Adrenal gland (tissue), 9 donors: ENCODE measurements at regions not wholly inside any gene's neighbourhood (a gene's known extent, or its start where the extent isn't known, plus 50 kb on each side); places are given as distances from the start of the nearest gene placed in this dataset.

Experiments
- DNase-seq, 7 donors: peaks; one replicate each; pipeline ENCODE4 v3.0.0-alpha.2; 2019 to 2020
- H3K27ac ChIP-seq, 5 donors: fragments of 200-600 bp; sonication (generic) in 4 of 5; 1 replicate in 3 of 5; 2 replicates in 2 of 5; pipeline versions ENCODE4 v1.5.1 to v1.8.0; 2016 to 2020; ENCODE audit warnings: mild to moderate bottlenecking in 1 of 5
- H3K27me3 ChIP-seq: fragments of 200-600 bp; 2 replicates; pipeline ENCODE4 v1.8.0; 2021
- H3K36me3 ChIP-seq, 2 donors: fragments of 200-600 bp; replicated peaks in 1 of 2; 1 replicate in 1 of 2; 2 replicates in 1 of 2; pipeline versions ENCODE4 v1.5.1 to v1.8.0; 2018 to 2022
- H3K4me1 ChIP-seq, 2 donors: fragments of 200-600 bp; replicated peaks in 1 of 2; 1 replicate in 1 of 2; 2 replicates in 1 of 2; pipeline versions ENCODE4 v1.5.1 to v1.8.0; 2018 to 2021
- H3K4me3 ChIP-seq, 4 donors: fragments of 200-600 bp; sonication (generic) in 3 of 4; one replicate each; pipeline ENCODE4 v1.5.1; 2016 to 2018
- H3K9me3 ChIP-seq, 3 donors: fragments of 200-600 bp; sonication (generic) in 1 of 3; replicated peaks in 1 of 3; 1 replicate in 2 of 3; 2 replicates in 1 of 3; pipeline versions ENCODE4 v1.5.1 to v1.8.0; 2016 to 2021
- CTCF ChIP-seq, 6 experiments: fragments of 450-650 bp in 4 of 6; fragments of 200-600 bp in 2 of 6; sonication (generic) in 1 of 6; IDR thresholded peaks; 1 replicate in 5 of 6; 2 replicates in 1 of 6; pipeline versions ENCODE4 v1.5.1 to v1.8.0; 2016 to 2021; ENCODE audit warnings: antibody characterized with exemption in 6 of 6, mild to moderate bottlenecking in 2 of 6, moderate library complexity in 1 of 6
- POLR2A ChIP-seq, 2 donors: fragments of 450-650 bp; IDR thresholded peaks; one replicate each; pipeline ENCODE4 v1.6.1; 2017; ENCODE audit warnings: antibody characterized with exemption in 2 of 2, mild to moderate bottlenecking in 2 of 2, moderate library complexity in 1 of 2
- WGBS, 4 donors: extraction: QIAGEN DNeasy Blood & Tissue Kit in 2 of 4; methylation state at CpG; one replicate each; pipeline versions ENCODE4 v1.1.5 to v1.1.7; 2013 to 2017; 5-methylcytosine and 5-hydroxymethylcytosine counted together
- intact Hi-C, 2 donors: fragments of 100-400 bp; cut with DNase I; formaldehyde crosslinking; loops; one replicate each; pipeline versions ENCODE4 v1.14.1 to v1.15.0; 2022 to 2023
- donor health status: healthy with polysubstance abuse.
- donor health status: Bipolar disorder and iron deficiency.
- donor health status: DM: yes; HTN: yes; CAD: no.
- donor health status: DM: no; HTN: no; CAD: no.
- donor health status: DM: no; HTN: no; CAD: no.

- Histone ChIP-seq H3K36me3 (no peaks in the 10 kb centered on the region), H3K9me3 (peaks cover 0 to 7% (median 0%) of the 10 kb centered on the region in 3 donors), H3K27me3 (no peaks in the 10 kb centered on the region), H3K4me1 (peaks cover 10 to 32% of the 10 kb centered on the region in 2 donors), H3K27ac (no peak overlapping the region), H3K4me3 (no peak overlapping the region)
- 90 to 98% (median 92%) methylated on average over 4 of the region's 4 CpGs for WGBS, 4 donors
- DNase-seq: no peak
- no peak for TF ChIP-seq CTCF (IDR thresholded peaks at IDR 0.05)
- TF ChIP-seq POLR2A (IDR thresholded peaks at IDR 0.05): no peak
- intact Hi-C loops: no loop called here
Observed at GRCh38 chr14:31971612-31972011, 105.5 kb upstream of the ARHGAP5 start.

- intact Hi-C loops: no loop called here
- DNase-seq: no peak
- WGBS, 4 donors: 85 to 97% (median 91%) methylated on average over 3 of the region's 3 CpGs
- H3K27me3 ChIP-seq: no peaks in the 10 kb centered on the region
- no peaks in the 10 kb centered on the region for H3K4me1 ChIP-seq
- no peak overlapping the region for H3K4me3 ChIP-seq
- TF ChIP-seq POLR2A (IDR thresholded peaks at IDR 0.05) (no peak), CTCF (IDR thresholded peaks at IDR 0.05) (no peak)
- no peaks in the 10 kb centered on the region for H3K36me3 ChIP-seq
- H3K27ac ChIP-seq: no peak overlapping the region
- no peaks in the 10 kb centered on the region for H3K9me3 ChIP-seq
Observed at GRCh38 chr14:31977001-31977556, 100.0 kb upstream of the ARHGAP5 start.

GRCh38 chr14:31978423-31978822, 98.7 kb upstream of the ARHGAP5 start:
- no peak for DNase-seq
- Histone ChIP-seq H3K4me3 (no peak overlapping the region), H3K36me3 (no peaks in the 10 kb centered on the region), H3K9me3 (no peaks in the 10 kb centered on the region), H3K27me3 (no peaks in the 10 kb centered on the region), H3K27ac (no peak overlapping the region), H3K4me1 (no peaks in the 10 kb centered on the region)
- TF ChIP-seq CTCF (IDR thresholded peaks at IDR 0.05) (no peak), POLR2A (IDR thresholded peaks at IDR 0.05) (no peak)
- 64 to 74% (median 67%) methylated on average over 3 of the region's 3 CpGs for WGBS, 4 donors
- intact Hi-C loops: no loop called here

- TF ChIP-seq CTCF (IDR thresholded peaks at IDR 0.05) (no peak), POLR2A (IDR thresholded peaks at IDR 0.05) (no peak)
- intact Hi-C loops: no loop called here
- no peaks in the 10 kb centered on the region for H3K4me1 ChIP-seq
- H3K27me3 ChIP-seq: no peaks in the 10 kb centered on the region
- no peaks in the 10 kb centered on the region for H3K36me3 ChIP-seq
- no peak for DNase-seq
- no peaks in the 10 kb centered on the region for H3K9me3 ChIP-seq
- H3K27ac ChIP-seq: no peak overlapping the region
- 86 to 100% (median 92%) methylated on average over 1 of the region's 1 CpG for WGBS, 4 donors
- H3K4me3 ChIP-seq: no peak overlapping the region
Observed at GRCh38 chr14:31982642-31983041, 94.5 kb upstream of the ARHGAP5 start.
